ENCODE measurements at regions not wholly inside any gene's neighbourhood (a gene's known extent, or its start where the extent isn't known, plus 50 kb on each side); places are given as distances from the start of the nearest gene placed in this dataset.

DNA sequence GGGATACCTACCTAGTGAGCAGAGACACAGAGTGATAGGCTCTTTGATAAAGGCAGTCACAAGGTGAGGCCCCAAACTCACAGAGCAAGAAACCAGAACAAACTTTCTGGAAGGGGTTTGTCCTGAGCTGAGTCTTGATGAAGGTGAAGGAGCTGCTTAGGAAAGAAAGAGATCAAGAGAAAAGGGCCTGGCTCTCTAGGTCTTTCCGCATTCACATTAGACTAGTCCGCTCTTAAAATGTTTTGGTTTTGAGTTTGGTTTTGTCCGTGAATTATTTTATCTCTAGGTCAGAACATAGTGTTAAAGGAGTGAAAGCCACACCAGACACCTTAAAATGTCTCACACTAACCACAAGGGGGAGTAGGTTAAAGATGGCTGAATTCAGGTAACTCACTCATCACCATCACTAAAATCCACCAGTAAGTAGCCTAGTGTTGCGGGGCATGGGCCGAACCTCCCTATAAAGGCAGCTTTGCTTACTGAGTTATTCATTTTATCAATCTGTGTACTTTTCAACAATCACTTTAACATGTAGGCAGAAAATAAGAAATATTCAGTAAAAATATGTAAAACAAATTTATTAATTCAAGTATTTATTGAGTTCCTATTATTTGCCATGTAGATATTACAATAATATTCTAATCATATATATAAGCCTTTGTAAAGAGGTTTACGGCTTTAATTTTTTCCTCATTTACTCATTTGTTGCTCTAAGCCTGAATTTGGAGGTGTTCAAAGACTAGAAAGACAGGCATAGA is 121.5 kb upstream of the TSC22D2 start:
- Histone ChIP-seq H2AK5ac (ENCODE audit: low read depth, low read length) (no peak overlapping the region), H3K56ac (replicated peaks; ENCODE audit: insufficient read length, low read depth, low read length) (no peak overlapping the region), H3K23ac (ENCODE audit: insufficient read length) (no peak overlapping the region), H2BK5ac (ENCODE audit: low read depth, low read length) (no peak overlapping the region), H3K4me1 (replicated peaks in 1 of 4; ENCODE audit: control insufficient read depth in 3 of 4, insufficient read depth in 4 of 4, low read length in 3 of 4) (no peaks in the 10 kb centered on the region), H3K27me3 (replicated peaks in 1 of 4; ENCODE audit: control insufficient read depth in 3 of 4, extremely low read depth in 1 of 4, insufficient read depth in 3 of 4, low read length in 3 of 4) (no peaks in the 10 kb centered on the region), H3K9me3 (ENCODE audit: insufficient read depth in 2 of 2, low read depth in 1 of 2, low read length in 1 of 2) (no peaks in the 10 kb centered on the region), H3K79me2 (ENCODE audit: control insufficient read depth in 1 of 2, insufficient read depth in 2 of 2, low read length in 2 of 2) (no peaks in the 10 kb centered on the region), H4K5ac (ENCODE audit: insufficient read length, low read depth, low read length) (no peak overlapping the region), H3K18ac (ENCODE audit: extremely low read depth, low read length) (no peak overlapping the region; the same call in 1 of the 2 replicates), H3K27ac (ENCODE audit: low read depth, low read length) (no peak overlapping the region), H3K4me3 (ENCODE audit: extremely low read depth in 1 of 4, insufficient read depth in 2 of 4, low read depth in 3 of 4, low read length in 4 of 4) (no peak overlapping the region), H2BK120ac (replicated peaks; ENCODE audit: low read depth, low read length) (no peak overlapping the region), H3K14ac (ENCODE audit: insufficient read length) (no peak overlapping the region), H2BK15ac (ENCODE audit: low read length) (no peak overlapping the region), H3K36me3 (ENCODE audit: control insufficient read depth in 2 of 4, insufficient read depth in 4 of 4, low read length in 3 of 4) (no peaks in the 10 kb centered on the region), H2BK20ac (ENCODE audit: low read length) (no peak overlapping the region), H3K4ac (replicated peaks; ENCODE audit: insufficient read length, low read depth, low read length) (no peak overlapping the region), H3K79me1 (ENCODE audit: low read depth, low read length) (no peaks in the 10 kb centered on the region), H4K91ac (replicated peaks; ENCODE audit: insufficient read length, low read length) (no peak overlapping the region), H3K23me2 (ENCODE audit: low read depth, low read length) (no peaks in the 10 kb centered on the region), H4K8ac (ENCODE audit: extremely low read depth, insufficient read depth, low read length) (no peak overlapping the region), H4K20me1 (replicated peaks in 1 of 2; ENCODE audit: control insufficient read depth in 1 of 2, insufficient read depth in 2 of 2, low read length in 2 of 2) (no peaks in the 10 kb centered on the region), H2BK12ac (ENCODE audit: low read depth, low read length) (no peak overlapping the region), H2AFZ (ENCODE audit: low read length) (peak overlapping the region; percentile 99), H3K4me2 (ENCODE audit: insufficient read depth in 1 of 2, low read depth in 2 of 2, low read length in 2 of 2) (no peak overlapping the region; a peak in 1 of 4 replicates), H3K9ac (replicated peaks in 1 of 4; ENCODE audit: extremely low read depth in 1 of 4, low read depth in 3 of 4, low read length in 3 of 4) (no peak overlapping the region)
- POLR2A ChIA-PET (ENCODE audit: partially characterized antibody): interaction anchor here (1.1 kb wide), 1 partner anchor 123 kb away, joined by 4 read pairs; no protein-coding TSS in a partner anchor
- CTCF ChIA-PET (ENCODE audit: partially characterized antibody): interaction anchor here (0.6 to 2.7 kb wide), 22 partner anchors 10 to 235 kb away, joined by 3 to 26 read pairs (median 4); partner anchors contain the start of gene TSC22D2
- 41% methylated on average over 6 of the region's 6 CpGs; no CpG with 5 or more reads in 1 of the 2 experiments for WGBS, 2 experiments (ENCODE audit: extremely low coverage in 1 of 2, insufficient coverage in 1 of 2, insufficient read length in 1 of 2, insufficient replicate concordance in 2 of 2, low coverage in 1 of 2, low lambda C conversion rate in 2 of 2, missing lambda C conversion rate in 1 of 2)
- no peak for TF ChIP-seq SP2 (IDR thresholded peaks at IDR 0.05; ENCODE audit: low read length)
- peak; percentile 87 for TF ChIP-seq YY1 (IDR thresholded peaks at IDR 0.05; ENCODE audit: low read depth, low read length)
- TF ChIP-seq PHF8 (conservative IDR thresholded peaks at IDR 0.05; ENCODE audit: low read depth, low read length): no peak
- no peak for TF ChIP-seq BCL11A (IDR thresholded peaks at IDR 0.05; ENCODE audit: low read depth in 2 of 2, low read length in 2 of 2)
- no peak for TF ChIP-seq KDM1A (IDR thresholded peaks at IDR 0.05; ENCODE audit: borderline replicate concordance, low read length)
- TF ChIP-seq CTCF (IDR thresholded peaks at IDR 0.05; ENCODE audit: control extremely low read depth in 1 of 3, insufficient read depth in 1 of 3, low read depth in 1 of 3, low read length in 3 of 3): peak in 2 of 3 experiments; percentile 66 to 77; a peak in 3 of 4 replicates
- TF ChIP-seq RAD21 (IDR thresholded peaks at IDR 0.05 in 1 of 2, conservative IDR thresholded peaks at IDR 0.05 in 1 of 2; ENCODE audit: low read depth in 2 of 2, low read length in 2 of 2): peak; percentile 75 to 77
- no peak for TF ChIP-seq SUZ12 (IDR thresholded peaks at IDR 0.05; ENCODE audit: low read length)
- peak; percentile 96 for FAIRE-seq
- peak in 1 of 2 experiments; percentile 51 for DNase-seq (ENCODE audit: low read depth in 1 of 2, low spot score in 2 of 2)
